T-helper 1 cell treated with Interleukin-12 subunit alpha and Interleukin-12 subunit beta and Interleukin-4 antibody, amounts not matched to agents 30 ng/mL and 1 ng/mL, for 36 hours (primary cell): ENCODE measurements at regions not wholly inside any gene's neighbourhood (a gene's known extent, or its start where the extent isn't known, plus 50 kb on each side); places are given as distances from the start of the nearest gene placed in this dataset.

Experiments
- intact Hi-C: fragments of 100-400 bp; cut with micrococcal nuclease; formaldehyde crosslinking; loops from one replicate; pipeline ENCODE4 v1.15.1; 2024

DNA sequence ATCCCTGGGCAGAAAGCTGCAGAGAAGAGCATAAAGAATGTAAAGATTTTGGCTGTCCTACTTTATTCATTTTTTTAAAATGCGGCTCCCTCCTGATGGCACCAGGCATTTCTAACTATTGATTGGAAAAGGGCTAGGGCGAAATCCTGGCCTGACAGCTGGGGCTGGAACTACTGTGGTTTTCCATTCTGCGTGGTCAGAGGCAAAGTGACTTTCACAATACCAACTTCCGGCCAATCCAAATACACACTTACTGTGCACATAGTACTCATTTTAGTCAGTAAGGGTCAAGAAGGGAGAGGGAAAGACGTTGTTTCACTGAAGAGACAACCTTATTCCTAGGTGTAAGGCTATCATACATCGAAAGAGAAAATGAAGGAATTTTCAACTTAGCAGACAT, 113.8 kb upstream of the PMFBP1 start:
- intact Hi-C loops, result no loop called here

GRCh38 chr16:72285324-72285723, 113.4 kb upstream of the PMFBP1 start:
- intact Hi-C loops, result no loop called here

GRCh38 chr16:72284042-72284789, 112.3 kb upstream of the PMFBP1 start:
- intact Hi-C loops, result no loop called here

GRCh38 chr16:72282362-72282761, 110.4 kb upstream of the PMFBP1 start:
- intact Hi-C loops, result no loop called here

DNA sequence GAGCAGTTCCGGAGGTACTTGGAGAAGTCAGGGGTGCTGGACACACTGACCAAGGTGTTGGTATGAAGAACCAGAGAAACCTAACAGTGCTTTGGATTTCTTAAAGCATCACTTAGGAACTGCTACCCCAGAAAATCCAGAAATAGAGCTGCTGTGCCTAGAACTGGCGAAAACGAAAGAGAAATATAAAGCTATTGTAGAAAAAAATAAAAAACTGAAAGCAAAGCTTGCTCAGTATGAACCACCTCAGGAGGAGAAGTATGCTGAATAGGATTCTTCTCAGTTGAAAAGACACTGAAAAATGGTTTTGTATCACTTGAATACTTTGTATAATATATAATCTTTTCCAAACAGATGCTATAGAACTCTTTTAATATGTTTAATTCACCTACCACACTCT, 106.3 kb upstream of the PMFBP1 start:
- intact Hi-C loops, result no loop called here

DNA sequence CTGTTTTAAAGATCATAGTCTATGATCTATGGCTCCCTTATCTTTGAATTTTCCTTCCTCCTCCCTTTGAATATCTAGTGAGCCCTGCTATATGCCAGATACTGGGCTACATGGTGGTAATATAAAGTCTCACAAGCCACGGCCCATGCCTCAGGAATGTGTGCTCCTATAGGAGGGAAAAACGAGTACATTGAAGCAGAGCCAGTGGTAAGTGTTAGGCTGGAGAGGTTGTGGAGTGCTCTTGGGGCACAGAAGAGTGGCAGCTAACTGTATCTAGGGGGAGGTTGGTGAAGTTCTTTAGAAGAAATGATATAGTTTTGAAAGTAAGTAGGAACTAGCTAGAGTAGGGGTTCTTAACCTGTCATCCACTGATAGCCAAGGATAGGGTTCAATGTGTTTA, 105.8 kb upstream of the PMFBP1 start:
- intact Hi-C loops, result no loop called here

- intact Hi-C loops, result no loop called here
Measured at GRCh38 chr16:72271699-72272240, 99.8 kb upstream of the PMFBP1 start.

DNA sequence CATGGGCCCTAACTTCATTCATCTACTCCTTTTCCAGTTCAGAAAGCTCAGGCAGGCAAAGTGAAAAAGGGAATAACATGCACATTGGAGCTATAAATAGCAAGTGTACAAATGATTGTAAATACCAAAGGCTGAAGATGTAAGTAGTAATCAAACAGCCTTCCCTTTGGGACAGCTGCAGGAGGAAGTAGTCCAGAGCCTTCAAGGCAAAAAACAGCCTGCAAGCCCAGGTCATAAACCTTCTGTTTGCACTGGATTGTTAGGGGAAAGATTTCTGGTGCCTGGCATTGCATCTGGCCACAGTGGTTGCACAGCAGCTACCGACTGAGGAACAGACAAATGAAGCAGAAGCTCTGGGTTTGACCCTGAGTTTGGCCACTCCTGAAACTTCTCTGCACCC, 98.6 kb upstream of the PMFBP1 start:
- intact Hi-C loops, result no loop called here

DNA sequence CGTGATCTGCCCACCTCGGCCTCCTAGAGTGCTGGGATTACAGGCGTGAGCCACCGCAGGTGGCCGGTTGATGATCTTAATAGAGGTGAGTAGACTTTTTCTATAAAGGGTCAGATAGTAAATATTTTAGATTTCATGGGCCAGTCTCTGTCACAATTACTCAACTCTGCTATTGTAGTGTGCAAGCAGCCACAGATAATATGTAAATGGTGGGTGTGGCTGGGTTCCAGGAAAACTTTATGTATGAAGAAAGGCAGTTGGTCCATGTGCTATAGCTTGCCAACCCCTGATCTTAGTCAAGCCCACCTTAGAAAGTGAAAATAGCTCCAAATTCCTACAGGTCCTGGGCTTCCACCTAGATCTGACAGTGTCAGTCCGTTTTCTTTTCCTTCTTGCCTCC, 94.9 kb upstream of the PMFBP1 start:
- intact Hi-C loops, result no loop called here

- intact Hi-C loops, result no loop called here
Measured at GRCh38 chr16:72264771-72265170, 92.8 kb upstream of the PMFBP1 start.

- intact Hi-C loops, result no loop called here
Measured at GRCh38 chr16:72262711-72263110, 90.8 kb upstream of the PMFBP1 start.

DNA sequence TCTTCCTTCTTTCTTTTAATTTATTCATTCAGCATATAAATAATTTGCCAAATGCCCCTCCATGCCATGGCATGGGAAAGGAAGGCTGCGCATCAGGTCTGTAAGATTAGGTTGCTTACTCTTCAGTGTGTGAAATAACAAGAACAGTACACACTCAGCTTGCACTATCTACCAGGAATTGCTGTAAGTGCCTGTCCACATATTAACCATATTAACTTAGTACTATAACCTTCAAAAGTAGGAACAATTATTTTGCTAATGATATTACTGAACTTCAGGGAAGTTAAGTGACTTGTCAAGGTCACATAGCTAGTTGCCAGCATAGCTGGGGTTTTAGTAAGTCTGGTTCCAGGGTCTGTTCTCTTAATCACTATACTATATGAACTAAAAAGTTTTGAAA, 89.2 kb upstream of the PMFBP1 start:
- intact Hi-C loops, result no loop called here

DNA sequence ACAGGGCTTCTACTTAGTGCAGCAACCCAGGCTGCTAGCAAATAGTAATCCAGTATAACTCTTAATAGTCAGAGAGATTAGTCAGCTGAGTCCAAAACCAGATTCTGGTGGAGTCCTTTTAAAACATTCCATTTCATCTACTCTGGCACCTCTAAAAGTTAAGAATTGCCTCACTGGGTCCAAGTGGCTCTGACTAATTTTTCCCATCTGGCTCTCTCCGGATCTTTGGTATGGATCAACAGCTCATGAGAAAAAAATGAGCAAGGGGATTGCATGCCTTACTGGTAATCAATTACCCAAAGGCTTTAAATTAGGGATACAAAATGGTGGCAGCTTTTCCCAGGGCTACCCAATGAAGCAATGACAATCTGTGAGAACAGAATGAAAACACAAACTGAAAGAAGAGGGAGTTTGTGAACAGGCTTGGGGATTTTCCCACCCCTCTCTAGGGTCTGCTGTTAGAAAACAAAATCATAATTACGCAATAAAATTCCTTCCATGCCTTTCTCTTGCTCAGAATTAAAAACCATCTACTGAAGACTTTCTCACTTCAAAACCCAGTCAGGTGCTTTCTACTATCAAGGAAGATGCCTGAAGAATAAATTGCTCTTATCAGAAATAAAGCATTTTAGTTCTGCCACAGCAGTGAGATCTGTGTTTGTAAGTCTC, 84.6 kb upstream of the PMFBP1 start:
- intact Hi-C loops, result no loop called here

GRCh38 chr16:72255786-72256185, 83.8 kb upstream of the PMFBP1 start:
- intact Hi-C loops, result no loop called here

GRCh38 chr16:72247821-72248253, 75.9 kb upstream of the PMFBP1 start:
- intact Hi-C loops, result no loop called here

GRCh38 chr16:72246423-72246822, 74.5 kb upstream of the PMFBP1 start:
- intact Hi-C loops, result no loop called here

GRCh38 chr16:72244853-72245252, 72.9 kb upstream of the PMFBP1 start:
- intact Hi-C loops, result no loop called here

DNA sequence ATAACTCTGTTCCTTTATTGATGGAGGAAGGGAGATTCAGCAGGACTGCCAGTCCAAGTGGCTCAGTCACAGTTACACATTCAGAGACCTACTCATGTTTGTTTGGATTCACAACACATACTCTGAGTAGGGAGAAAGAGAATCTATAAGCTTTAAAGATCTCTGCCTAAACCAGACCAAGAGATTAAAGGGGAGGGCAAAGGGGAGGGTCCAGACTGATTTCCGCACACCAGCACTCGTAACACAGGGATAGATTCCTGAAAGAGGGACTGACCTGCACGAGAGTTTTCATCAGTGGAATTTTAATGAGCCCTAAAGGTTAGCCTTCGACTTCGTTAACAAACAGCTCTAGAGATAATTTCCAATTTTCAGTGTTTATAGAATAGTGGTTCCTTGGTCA, 71.7 kb upstream of the PMFBP1 start:
- intact Hi-C loops, result loop anchor here (2.0 kb wide), 1 partner anchor 223 kb away; no protein-coding TSS in a partner anchor

DNA sequence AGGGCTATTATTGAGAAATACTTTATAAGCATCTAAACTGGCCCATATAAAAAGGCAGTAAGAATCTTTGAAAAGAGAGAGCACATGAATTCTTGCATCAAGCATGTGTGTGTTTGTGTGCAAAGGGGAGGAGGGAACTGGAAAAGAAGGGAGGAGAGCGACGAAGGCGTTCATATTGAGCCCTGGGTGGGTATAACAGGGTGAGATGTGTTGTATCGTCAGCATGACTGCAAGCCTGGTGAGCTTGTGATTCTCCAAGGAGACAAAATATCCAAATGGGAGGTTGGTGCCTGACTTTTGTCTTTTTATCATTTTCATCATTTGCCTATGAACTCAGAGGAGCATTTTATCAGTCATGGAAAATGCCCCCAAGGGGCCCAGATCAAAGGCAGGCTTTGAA, 70.8 kb upstream of the PMFBP1 start:
- intact Hi-C loops, result loop anchor here (2.0 kb wide), 1 partner anchor 224 kb away; no protein-coding TSS in a partner anchor

- intact Hi-C loops, result loop anchor here (2.0 kb wide), 1 partner anchor 225 kb away; no protein-coding TSS in a partner anchor
Measured at GRCh38 chr16:72241930-72242329, 70.0 kb upstream of the PMFBP1 start.

DNA sequence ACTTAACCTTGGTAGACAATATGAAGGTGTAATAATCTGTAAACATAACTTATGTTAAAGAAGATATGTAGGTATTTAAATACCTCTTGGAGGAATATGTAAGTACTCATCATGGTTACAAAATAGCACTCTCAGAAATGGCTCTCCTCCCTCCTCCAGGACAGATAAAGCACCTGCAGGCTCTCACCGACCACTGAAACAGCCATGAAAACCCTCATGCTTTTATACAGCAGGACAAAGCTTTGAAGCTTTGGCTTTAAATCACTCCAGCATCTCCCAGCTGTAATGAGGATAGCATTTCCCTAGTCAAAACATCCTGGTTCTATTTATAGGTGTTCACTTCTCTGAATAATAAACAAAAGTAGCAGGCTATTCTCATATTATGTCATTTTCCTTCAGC, 69.1 kb upstream of the PMFBP1 start:
- intact Hi-C loops, result no loop called here

DNA sequence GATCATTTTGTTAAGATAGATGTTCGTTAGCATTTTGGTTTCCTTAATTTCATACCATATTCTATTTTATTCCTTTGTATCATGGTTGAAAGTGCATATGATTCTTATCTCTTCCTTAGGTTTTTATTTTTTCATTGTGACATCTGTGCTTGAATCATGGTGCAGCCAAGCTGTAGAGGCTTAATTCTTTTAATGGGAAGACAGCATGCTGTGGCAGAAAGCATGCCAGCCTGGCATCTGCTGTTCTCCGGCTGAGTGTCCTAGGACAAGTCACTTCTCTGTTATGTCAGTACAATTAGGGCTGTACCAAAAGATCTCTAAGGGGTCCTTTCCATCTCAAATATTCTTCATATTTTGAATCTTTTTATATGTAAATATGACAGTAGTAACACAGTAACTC, 68.5 kb upstream of the PMFBP1 start:
- intact Hi-C loops, result no loop called here

DNA sequence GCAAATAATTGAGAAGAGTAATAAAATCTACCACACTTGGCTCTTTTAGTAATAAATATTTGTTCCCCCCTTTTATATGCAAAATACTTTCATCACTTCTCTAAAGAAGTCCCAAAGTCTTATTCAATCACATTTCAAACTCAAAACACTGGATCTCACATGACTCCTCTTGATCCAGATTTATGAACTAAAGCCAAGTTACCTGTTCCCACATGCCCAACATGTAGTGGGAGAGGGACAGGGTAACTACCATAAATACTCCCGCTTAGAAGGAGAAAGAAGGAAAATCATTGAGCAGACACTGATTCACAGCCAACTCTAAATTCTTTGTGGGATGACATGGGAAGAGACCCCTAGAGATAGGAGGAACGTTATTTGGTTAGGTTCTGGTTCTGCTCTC, 64.9 kb upstream of the PMFBP1 start:
- intact Hi-C loops, result no loop called here
